Uterus (tissue), 3 donors: ENCODE measurements at regions not wholly inside any gene's neighbourhood (a gene's known extent, or its start where the extent isn't known, plus 50 kb on each side); places are given as distances from the start of the nearest gene placed in this dataset.

ENCODE experiments used
- DNase-seq, 2 donors: peaks; one replicate each; pipeline ENCODE4 v3.0.0-alpha.2; 2019 to 2020
- H3K27ac ChIP-seq, 2 donors: fragments of 200-600 bp; sonication (generic); 1 replicate in 1 of 2; 2 replicates in 1 of 2; pipeline ENCODE4 v1.5.1; 2016 to 2018
- H3K27me3 ChIP-seq, 2 donors: fragments of 200-600 bp; sonication (generic); one replicate each; pipeline ENCODE4 v1.5.1; 2018 to 2019; ENCODE audit warnings: control low read depth in 1 of 2
- H3K36me3 ChIP-seq, 2 donors: fragments of 200-600 bp; sonication (generic); one replicate each; pipeline ENCODE4 v1.5.1; 2019; ENCODE audit warnings: control low read depth in 1 of 2
- H3K4me1 ChIP-seq, 2 donors: fragments of 200-600 bp; sonication (generic); one replicate each; pipeline ENCODE4 v1.5.1; 2018 to 2019; ENCODE audit warnings: control low read depth in 1 of 2
- H3K4me3 ChIP-seq, 2 donors: fragments of 200-600 bp; sonication (generic); 1 replicate in 1 of 2; 2 replicates in 1 of 2; pipeline ENCODE4 v1.5.1; 2018 to 2019; ENCODE audit warnings: mild to moderate bottlenecking in 1 of 2
- H3K9me3 ChIP-seq, 2 donors: fragments of 200-600 bp; sonication (generic); one replicate each; pipeline ENCODE4 v1.5.1; 2019; ENCODE audit warnings: control low read depth in 1 of 2
- CTCF ChIP-seq, 4 experiments: fragments of 200-600 bp in 2 of 4; fragments of 450-650 bp in 2 of 4; sonication (generic) in 2 of 4; IDR thresholded peaks; one replicate each; pipeline ENCODE4 v1.5.1; 2016 to 2019; ENCODE audit warnings: antibody characterized with exemption in 4 of 4, mild to moderate bottlenecking in 2 of 4, moderate library complexity in 1 of 4
- POLR2A ChIP-seq, 2 donors: fragments of 450-650 bp; IDR thresholded peaks; one replicate each; pipeline ENCODE4 v1.6.1; 2016; ENCODE audit warnings: antibody characterized with exemption in 2 of 2, mild to moderate bottlenecking in 1 of 2, moderate library complexity in 1 of 2
- intact Hi-C: fragments of 100-400 bp; cut with DNase I; formaldehyde crosslinking; loops from one replicate; pipeline ENCODE4 v1.15.1; 2023; ENCODE audit warnings: low total_unique reads
- donor health status: DM: yes; HTN: yes; CAD: no.

DNA sequence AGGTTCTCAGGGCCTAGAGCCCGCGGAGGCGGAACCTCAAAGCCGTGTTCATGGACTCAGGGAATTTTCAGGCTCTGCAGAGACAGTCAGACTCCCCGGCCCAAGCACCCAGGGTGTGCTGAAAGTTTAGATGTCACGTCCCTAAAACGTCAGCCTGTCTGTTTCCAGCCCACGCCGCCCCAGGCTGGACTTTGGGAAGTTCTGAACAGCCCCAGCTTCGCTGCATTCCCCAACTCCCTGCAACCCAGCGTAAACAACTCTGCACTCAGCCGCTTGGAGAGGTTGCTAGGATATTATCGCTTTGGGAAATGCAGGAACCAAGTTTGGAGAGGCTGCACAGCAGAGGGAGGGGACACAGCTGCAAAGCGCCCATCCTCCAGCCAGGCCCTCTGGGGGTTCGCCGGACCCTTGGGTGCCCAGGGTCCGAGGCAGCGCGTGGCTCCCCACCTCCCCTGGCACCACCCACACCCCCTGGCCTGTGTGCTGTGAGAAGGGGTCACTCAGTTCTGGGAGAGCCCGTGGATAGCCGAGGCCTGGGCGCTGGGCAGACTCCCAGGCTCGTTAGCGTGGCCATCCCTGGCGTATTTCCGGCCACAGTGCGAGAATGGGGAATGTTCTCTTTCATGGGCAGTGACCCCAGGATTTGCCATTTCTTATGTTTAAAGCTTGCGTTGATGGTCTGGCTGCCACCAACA, 120.5 kb upstream of the FGF3 start:
- no peaks in the 10 kb centered on the region for H3K9me3 ChIP-seq
- peak; percentile 74 to 81 for DNase-seq
- H3K27me3 ChIP-seq = no peaks in the 10 kb centered on the region
- peak in 1 of 2 donors; percentile 20 for TF ChIP-seq POLR2A (IDR thresholded peaks at IDR 0.05)
- TF ChIP-seq CTCF (IDR thresholded peaks at IDR 0.05) = no peak
- H3K27ac ChIP-seq = peak overlapping the region; percentile 88 to 93
- peaks cover 0 to 6% of the 10 kb centered on the region in 2 donors for H3K4me1 ChIP-seq
- intact Hi-C loops = no loop called here
- H3K36me3 ChIP-seq = no peaks in the 10 kb centered on the region
- H3K4me3 ChIP-seq = peak overlapping the region in 1 of 2 donors; percentile 20

- Histone ChIP-seq H3K4me3 (no peak overlapping the region), H3K36me3 (no peaks in the 10 kb centered on the region), H3K27me3 (no peaks in the 10 kb centered on the region), H3K9me3 (no peaks in the 10 kb centered on the region), H3K4me1 (peaks cover 0 to 6% of the 10 kb centered on the region in 2 donors), H3K27ac (peak overlapping the region; percentile 88 to 93)
- TF ChIP-seq CTCF (IDR thresholded peaks at IDR 0.05) (no peak), POLR2A (IDR thresholded peaks at IDR 0.05) (no peak)
- intact Hi-C loops = no loop called here
- no peak for DNase-seq
These were observed 121.0 kb upstream of the FGF3 start for GRCh38 chr11:69940246-69940610.

GRCh38 chr11:69941546-69942332, 122.5 kb upstream of the FGF3 start:
- no peak for DNase-seq
- intact Hi-C loops = no loop called here
- Histone ChIP-seq H3K36me3 (no peaks in the 10 kb centered on the region), H3K27me3 (no peaks in the 10 kb centered on the region), H3K9me3 (no peaks in the 10 kb centered on the region), H3K4me3 (no peak overlapping the region), H3K4me1 (peaks cover 0 to 6% of the 10 kb centered on the region in 2 donors), H3K27ac (peak overlapping the region; percentile 7 to 15)
- TF ChIP-seq POLR2A (IDR thresholded peaks at IDR 0.05) (no peak), CTCF (IDR thresholded peaks at IDR 0.05) (no peak)

- Histone ChIP-seq H3K4me1 (peaks cover 0 to 6% of the 10 kb centered on the region in 2 donors), H3K27me3 (no peaks in the 10 kb centered on the region), H3K4me3 (no peak overlapping the region), H3K27ac (peak overlapping the region in 1 of 2 donors; percentile 15), H3K36me3 (no peaks in the 10 kb centered on the region), H3K9me3 (no peaks in the 10 kb centered on the region)
- TF ChIP-seq CTCF (IDR thresholded peaks at IDR 0.05) (no peak), POLR2A (IDR thresholded peaks at IDR 0.05) (no peak)
- no peak for DNase-seq
- intact Hi-C loops = no loop called here
These were observed 123.2 kb upstream of the FGF3 start for GRCh38 chr11:69942333-69942820.

DNA sequence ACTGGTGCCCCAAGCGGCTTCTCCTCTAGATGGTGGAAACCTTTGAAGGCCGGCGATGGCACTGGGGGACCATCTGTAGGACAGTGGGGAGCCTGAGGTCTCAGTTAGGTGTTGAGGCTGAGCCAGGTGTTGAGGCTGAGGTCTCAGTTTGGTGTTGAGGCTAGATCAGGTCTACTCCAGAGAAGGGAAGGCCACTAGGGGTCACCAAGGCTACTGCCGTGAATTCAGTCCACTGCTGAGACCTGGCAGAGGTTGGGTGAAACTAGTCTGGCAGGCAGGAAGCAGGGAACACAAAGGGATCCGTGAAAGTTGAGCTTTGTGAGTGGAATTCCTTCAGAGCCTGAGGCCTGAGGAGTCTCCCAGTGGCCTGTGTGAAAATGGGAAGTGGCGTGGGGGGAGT, 123.8 kb upstream of the FGF3 start:
- Histone ChIP-seq H3K4me1 (peaks cover 0 to 6% of the 10 kb centered on the region in 2 donors), H3K9me3 (no peaks in the 10 kb centered on the region), H3K27ac (peak overlapping the region in 1 of 2 donors; percentile 52), H3K27me3 (no peaks in the 10 kb centered on the region), H3K4me3 (no peak overlapping the region), H3K36me3 (no peaks in the 10 kb centered on the region)
- DNase-seq = no peak
- intact Hi-C loops = no loop called here
- no peak for TF ChIP-seq CTCF (IDR thresholded peaks at IDR 0.05)
- no peak for TF ChIP-seq POLR2A (IDR thresholded peaks at IDR 0.05)
